GM08714 (cell line): ENCODE measurements at regions not wholly inside any gene's neighbourhood (a gene's known extent, or its start where the extent isn't known, plus 50 kb on each side); places are given as distances from the start of the nearest gene placed in this dataset.

Source experiments
- H3K4me3 ChIP-seq: fragments of 200-500 bp; sonication (Bioruptor generic); 2 replicates; pipeline ENCODE4 v1.5.1; 2014; ENCODE audit warnings: mild to moderate bottlenecking, low read length, inconsistent platforms
- ZNF274 ChIP-seq: IDR thresholded peaks from 2 replicates; pipeline ENCODE4 v1.6.1; 2012; ENCODE audit warnings: mild to moderate bottlenecking, low read depth, low read length

- H3K4me3 ChIP-seq, result peak overlapping the region; percentile 53
Measured at GRCh38 chr2:71277536-71278103, 50.7 kb upstream of the PAIP2B start.

DNA sequence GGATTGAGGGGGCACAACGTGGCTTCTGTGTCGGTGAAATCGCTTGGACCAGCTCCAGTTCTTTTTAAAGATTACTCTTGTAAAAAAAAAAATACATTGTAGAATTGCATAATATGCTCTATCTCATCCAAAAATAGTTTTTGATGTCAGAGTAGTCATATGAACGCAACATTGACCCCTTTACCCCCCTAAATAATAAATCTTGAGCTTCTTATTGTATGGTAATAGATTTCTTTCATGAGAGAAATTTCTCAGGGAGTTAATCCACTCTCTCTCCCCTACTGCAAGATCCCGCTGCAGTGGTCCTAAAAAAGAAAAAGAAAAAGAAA is 50.2 kb upstream of the PAIP2B start:
- peak overlapping the region; percentile 53 for H3K4me3 ChIP-seq

More at GRCh38 chr2:71277536-71278103, 50.7 kb upstream of the PAIP2B start:
- no peak for TF ChIP-seq ZNF274

GRCh38 chr2:71276311-71277146 is 49.6 kb upstream of the PAIP2B start:
- TF ChIP-seq ZNF274, result no peak
- peak overlapping the region; percentile 53 for H3K4me3 ChIP-seq

More for the DNA sequence above, 50.2 kb upstream of the PAIP2B start:
- no peak for TF ChIP-seq ZNF274
